ENCODE measurements at regions not wholly inside any gene's neighbourhood (a gene's known extent, or its start where the extent isn't known, plus 50 kb on each side); places are given as distances from the start of the nearest gene placed in this dataset.
"Not testable (repeated sequence)": the region's sequence is repeated elsewhere in the genome, so short reads cannot be mapped to it uniquely, and the experiment has no call there.

GRCh38 chr5:21574438-21574837 lies 1278.7 kb downstream of the CDH12 start:
- H3K36me3 ChIP-seq (ENCODE audit: low read depth, missing control alignments), result no peaks in the 10 kb centered on the region
- 33 to 52% methylated on average over 4 of the region's 4 CpGs for WGBS, 2 donors
- no peak overlapping the region for H3K27ac ChIP-seq
- no peaks in the 10 kb centered on the region for H3K9me3 ChIP-seq
- no peaks in the 10 kb centered on the region for H3K27me3 ChIP-seq
- DNase-seq, result no peak
- intact Hi-C loops (cut with DNase I; ENCODE audit: low total_unique reads), result no loop called here
- H3K4me1 ChIP-seq, result no peaks in the 10 kb centered on the region
- H3K4me3 ChIP-seq, result no peak overlapping the region
- no peak for TF ChIP-seq POLR2A (IDR thresholded peaks at IDR 0.05)
- TF ChIP-seq, protein P1, sequence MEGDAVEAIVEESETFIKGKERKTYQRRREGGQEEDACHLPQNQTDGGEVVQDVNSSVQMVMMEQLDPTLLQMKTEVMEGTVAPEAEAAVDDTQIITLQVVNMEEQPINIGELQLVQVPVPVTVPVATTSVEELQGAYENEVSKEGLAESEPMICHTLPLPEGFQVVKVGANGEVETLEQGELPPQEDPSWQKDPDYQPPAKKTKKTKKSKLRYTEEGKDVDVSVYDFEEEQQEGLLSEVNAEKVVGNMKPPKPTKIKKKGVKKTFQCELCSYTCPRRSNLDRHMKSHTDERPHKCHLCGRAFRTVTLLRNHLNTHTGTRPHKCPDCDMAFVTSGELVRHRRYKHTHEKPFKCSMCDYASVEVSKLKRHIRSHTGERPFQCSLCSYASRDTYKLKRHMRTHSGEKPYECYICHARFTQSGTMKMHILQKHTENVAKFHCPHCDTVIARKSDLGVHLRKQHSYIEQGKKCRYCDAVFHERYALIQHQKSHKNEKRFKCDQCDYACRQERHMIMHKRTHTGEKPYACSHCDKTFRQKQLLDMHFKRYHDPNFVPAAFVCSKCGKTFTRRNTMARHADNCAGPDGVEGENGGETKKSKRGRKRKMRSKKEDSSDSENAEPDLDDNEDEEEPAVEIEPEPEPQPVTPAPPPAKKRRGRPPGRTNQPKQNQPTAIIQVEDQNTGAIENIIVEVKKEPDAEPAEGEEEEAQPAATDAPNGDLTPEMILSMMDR (IDR thresholded peaks at IDR 0.05), result no peak

GRCh38 chr5:21573416-21574314 lies 1279.5 kb downstream of the CDH12 start:
- no peak overlapping the region for H3K4me3 ChIP-seq
- no peaks in the 10 kb centered on the region for H3K9me3 ChIP-seq
- 29 to 35% methylated on average over 1 of the region's 1 CpG for WGBS, 2 donors
- intact Hi-C loops (cut with DNase I; ENCODE audit: low total_unique reads), result no loop called here
- H3K4me1 ChIP-seq, result no peaks in the 10 kb centered on the region
- DNase-seq, result no peak
- no peak for TF ChIP-seq POLR2A (IDR thresholded peaks at IDR 0.05)
- TF ChIP-seq, protein P1 (IDR thresholded peaks at IDR 0.05), result no peak
- H3K27me3 ChIP-seq, result no peaks in the 10 kb centered on the region
- no peaks in the 10 kb centered on the region for H3K36me3 ChIP-seq (ENCODE audit: low read depth, missing control alignments)
- no peak overlapping the region for H3K27ac ChIP-seq

DNA sequence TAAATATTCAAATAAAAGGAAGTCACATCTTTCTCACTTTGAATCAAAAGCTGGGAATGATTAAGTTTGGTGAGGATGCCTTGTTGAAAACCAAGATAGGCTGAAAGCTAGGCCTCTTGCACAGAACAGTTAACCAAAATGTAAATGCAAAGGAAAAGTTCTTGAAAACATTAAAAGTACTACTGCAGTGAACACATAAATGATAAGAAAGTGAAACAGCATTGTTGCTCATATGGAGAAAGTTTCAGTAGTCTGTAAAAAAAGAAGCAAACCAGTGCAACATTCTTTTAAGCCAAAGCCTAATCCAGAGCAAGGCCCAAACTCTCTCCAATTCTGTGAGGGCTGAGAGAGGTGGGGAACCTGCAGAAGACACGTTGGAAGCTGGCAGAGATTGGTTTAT lies 1281.9 kb downstream of the CDH12 start:
- intact Hi-C loops (cut with DNase I; ENCODE audit: low total_unique reads); H3K4me3 ChIP-seq; H3K27ac ChIP-seq; H3K4me1 ChIP-seq; DNase-seq; H3K36me3 ChIP-seq (ENCODE audit: low read depth, missing control alignments); H3K27me3 ChIP-seq; H3K9me3 ChIP-seq: not testable (repeated sequence)
- WGBS, 2 donors, result 87 to 88% methylated on average over 1 of the region's 1 CpG

GRCh38 chr5:21559109-21559508 lies 1294.0 kb downstream of the CDH12 start:
- H3K36me3 ChIP-seq (ENCODE audit: low read depth, missing control alignments); H3K27me3 ChIP-seq; H3K9me3 ChIP-seq; H3K4me3 ChIP-seq; DNase-seq; intact Hi-C loops (cut with DNase I; ENCODE audit: low total_unique reads); H3K4me1 ChIP-seq; H3K27ac ChIP-seq: not testable (repeated sequence)
- 79 to 87% methylated on average over 2 of the region's 2 CpGs for WGBS, 2 donors

DNA sequence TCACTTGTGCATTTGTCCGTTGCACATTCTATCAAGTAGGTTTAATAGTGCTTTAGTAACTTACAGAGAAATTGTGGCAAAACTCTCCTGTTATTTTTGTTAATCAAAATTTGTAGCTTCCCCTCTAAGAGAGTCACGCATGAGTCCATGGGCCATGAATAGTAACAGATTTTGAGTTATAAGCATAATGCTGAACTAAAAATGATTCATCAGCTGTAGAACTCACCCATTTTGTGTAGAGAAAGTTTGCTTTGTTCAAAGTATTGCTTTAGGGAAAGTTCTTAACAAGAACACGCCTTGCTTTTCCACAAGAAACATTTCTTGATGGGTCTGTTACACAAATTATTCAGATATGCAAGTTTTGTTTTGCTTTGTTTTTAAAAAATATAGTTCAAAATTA lies 1300.9 kb downstream of the CDH12 start:
- not testable (repeated sequence) for H3K27me3 ChIP-seq, H3K27ac ChIP-seq, H3K4me1 ChIP-seq

DNA sequence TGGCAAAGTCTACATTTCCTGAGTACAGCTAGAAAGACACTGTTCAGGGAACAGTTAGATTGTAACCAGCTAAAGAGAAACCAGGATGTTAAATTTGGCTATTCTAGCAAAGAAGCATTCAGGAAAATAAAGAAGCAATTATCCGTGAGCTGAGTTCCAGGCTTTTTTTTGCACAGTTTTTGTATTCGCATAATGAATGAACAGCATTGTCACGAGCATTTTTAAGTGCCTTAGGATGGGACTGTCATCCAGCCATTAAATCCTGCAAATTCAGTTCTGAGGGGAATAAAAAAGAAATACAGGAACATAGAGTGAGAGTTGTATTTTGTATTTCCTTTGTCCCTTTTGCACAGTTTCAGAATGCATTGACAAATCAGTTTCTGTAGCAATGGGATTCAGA lies 1302.2 kb downstream of the CDH12 start:
- WGBS, 2 donors, result 90 to 95% methylated on average over 3 of the region's 3 CpGs
- H3K4me3 ChIP-seq; intact Hi-C loops (cut with DNase I; ENCODE audit: low total_unique reads); DNase-seq; H3K9me3 ChIP-seq; H3K27ac ChIP-seq; H3K4me1 ChIP-seq; H3K27me3 ChIP-seq; H3K36me3 ChIP-seq (ENCODE audit: low read depth, missing control alignments): not testable (repeated sequence)

More for the DNA sequence above, 1300.9 kb downstream of the CDH12 start:
- H3K36me3 ChIP-seq (ENCODE audit: low read depth, missing control alignments); DNase-seq; intact Hi-C loops (cut with DNase I; ENCODE audit: low total_unique reads); H3K9me3 ChIP-seq; H3K4me3 ChIP-seq: not testable (repeated sequence)
- 84 to 91% methylated on average over 2 of the region's 3 CpGs for WGBS, 2 donors

DNA sequence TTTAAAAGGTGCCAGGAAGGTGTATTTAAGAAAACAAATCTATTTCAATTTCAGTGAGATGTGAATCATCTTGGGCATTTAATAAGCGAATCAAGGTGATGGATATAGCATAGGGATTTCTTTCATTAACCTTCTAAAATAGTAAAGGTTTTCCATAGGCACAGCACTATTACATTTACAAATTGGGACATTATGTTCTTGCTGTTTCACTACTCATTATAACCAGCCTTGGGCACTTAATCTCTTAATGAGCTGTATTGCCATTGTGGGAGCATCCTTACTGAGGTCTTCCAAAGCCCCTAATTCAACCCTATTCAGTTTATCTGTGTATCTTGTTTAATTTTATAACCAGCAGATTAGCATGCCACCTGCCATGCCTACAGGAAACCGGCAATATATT lies 1305.5 kb downstream of the CDH12 start:
- H3K27ac ChIP-seq; intact Hi-C loops (cut with DNase I; ENCODE audit: low total_unique reads); H3K36me3 ChIP-seq (ENCODE audit: low read depth, missing control alignments); H3K4me1 ChIP-seq; H3K4me3 ChIP-seq; H3K27me3 ChIP-seq; DNase-seq; H3K9me3 ChIP-seq: not testable (repeated sequence)
- WGBS, 2 donors, result 86 to 93% methylated on average over 2 of the region's 2 CpGs

- H3K27ac ChIP-seq; intact Hi-C loops (cut with DNase I; ENCODE audit: low total_unique reads); H3K4me3 ChIP-seq; H3K36me3 ChIP-seq (ENCODE audit: low read depth, missing control alignments); H3K4me1 ChIP-seq; H3K9me3 ChIP-seq; H3K27me3 ChIP-seq; DNase-seq: not testable (repeated sequence)
Observed at GRCh38 chr5:21535114-21535513, 1318.0 kb downstream of the CDH12 start.

DNA sequence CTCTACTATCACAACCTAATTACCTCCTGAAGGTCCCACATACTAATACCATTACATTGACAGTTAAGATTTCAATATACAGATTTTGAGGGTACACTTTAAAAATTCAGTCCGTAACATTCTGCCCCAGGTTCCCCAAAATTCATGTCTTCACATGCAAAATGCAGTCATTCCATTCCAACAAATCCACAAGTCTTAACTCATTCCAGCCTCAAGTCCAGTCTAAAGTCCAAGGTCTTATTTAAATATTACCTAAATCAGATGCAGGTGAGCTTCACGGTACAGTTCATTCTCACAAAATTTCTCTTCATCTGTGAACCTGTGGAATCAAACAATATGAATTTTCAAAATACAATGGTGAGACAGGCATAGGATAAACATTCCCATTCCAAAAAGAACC lies 1332.0 kb downstream of the CDH12 start:
- H3K27ac ChIP-seq; H3K4me3 ChIP-seq; H3K9me3 ChIP-seq; H3K4me1 ChIP-seq; intact Hi-C loops (cut with DNase I; ENCODE audit: low total_unique reads); DNase-seq; H3K27me3 ChIP-seq; H3K36me3 ChIP-seq (ENCODE audit: low read depth, missing control alignments): not testable (repeated sequence)
- 81 to 100% methylated on average over 1 to 2 of the region's 2 CpGs for WGBS, 2 donors

GRCh38 chr5:21496926-21497325 lies 1356.2 kb downstream of the CDH12 start:
- DNase-seq, result not testable (repeated sequence)
- WGBS, 2 donors, result 70 to 98% methylated on average over 6 to 7 of the region's 11 CpGs

More at GRCh38 chr5:21496926-21497325, 1356.2 kb downstream of the CDH12 start:
- H3K36me3 ChIP-seq (ENCODE audit: low read depth, missing control alignments); H3K27ac ChIP-seq; H3K27me3 ChIP-seq; H3K4me1 ChIP-seq; H3K4me3 ChIP-seq; H3K9me3 ChIP-seq; intact Hi-C loops (cut with DNase I; ENCODE audit: low total_unique reads): not testable (repeated sequence)

All from testis (tissue), 2 donors.